ENCODE measurements at regions not wholly inside any gene's neighbourhood (a gene's known extent, or its start where the extent isn't known, plus 50 kb on each side); places are given as distances from the start of the nearest gene placed in this dataset.

DNA sequence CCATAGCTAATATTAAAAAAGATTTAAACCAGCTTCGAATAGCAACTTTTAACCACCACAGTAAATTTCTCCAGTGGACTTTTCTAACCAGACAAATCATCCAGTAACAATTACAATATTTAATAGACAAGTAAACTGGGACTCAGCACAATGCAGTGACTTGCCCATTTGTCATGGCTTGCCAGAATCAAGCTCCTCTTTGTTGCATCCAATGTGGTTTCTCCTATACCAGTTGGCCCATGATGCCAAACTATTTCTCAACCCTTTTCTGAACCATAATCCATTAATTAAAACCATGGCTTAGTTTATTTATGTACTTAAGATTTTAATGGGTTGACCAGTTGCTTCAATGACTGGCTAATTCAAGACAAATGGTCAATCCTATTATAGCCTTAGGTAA is 64.4 kb downstream of the DIO2 start:
- H3K4me3 ChIP-seq (ENCODE audit: low read length) = no peak overlapping the region
- H3K36me3 ChIP-seq (ENCODE audit: insufficient read depth, low read length) = no peaks in the 10 kb centered on the region
- no peak overlapping the region for H3K9ac ChIP-seq (ENCODE audit: low read depth, low read length)
- no peak overlapping the region for H3K27ac ChIP-seq (ENCODE audit: low read depth, low read length)
- no peaks in the 10 kb centered on the region for H3K4me1 ChIP-seq (ENCODE audit: insufficient read depth, low read length)
- H3K9me3 ChIP-seq (ENCODE audit: insufficient read depth, low read depth, low read length) = no peaks in the 10 kb centered on the region
- no peaks in the 10 kb centered on the region for H3K27me3 ChIP-seq (ENCODE audit: insufficient read depth, low read length)
- 96% methylated on average over 1 of the region's 1 CpG for WGBS

DNA sequence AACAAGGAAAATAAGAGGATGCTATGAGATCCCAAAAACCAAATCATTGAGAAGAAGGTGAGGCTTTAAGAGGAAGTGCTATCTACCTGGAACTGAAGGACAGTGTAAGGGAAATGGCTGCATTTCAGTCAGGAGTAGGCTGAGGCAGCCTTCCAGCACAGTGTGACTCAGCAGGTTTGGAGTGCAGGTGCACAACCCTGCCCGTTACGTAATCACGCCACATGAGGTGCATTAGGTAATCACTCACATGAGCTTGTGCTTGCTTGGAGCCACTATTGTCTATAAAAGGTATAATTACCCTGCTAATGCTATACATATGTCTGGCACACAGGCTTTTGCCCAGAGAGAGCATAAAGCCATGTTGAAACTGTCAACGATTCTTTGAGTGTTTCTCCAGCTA is 74.9 kb downstream of the DIO2 start:
- peaks cover 34% of the 10 kb centered on the region for H3K9me3 ChIP-seq (ENCODE audit: insufficient read depth, low read depth, low read length)
- no peak overlapping the region for H3K4me3 ChIP-seq (ENCODE audit: low read length)
- H3K27ac ChIP-seq (ENCODE audit: low read depth, low read length) = no peak overlapping the region
- no peak overlapping the region for H3K9ac ChIP-seq (ENCODE audit: low read depth, low read length)
- H3K27me3 ChIP-seq (ENCODE audit: insufficient read depth, low read length) = no peaks in the 10 kb centered on the region
- H3K4me1 ChIP-seq (ENCODE audit: insufficient read depth, low read length) = no peaks in the 10 kb centered on the region
- 91% methylated on average over 4 of the region's 4 CpGs for WGBS
- no peaks in the 10 kb centered on the region for H3K36me3 ChIP-seq (ENCODE audit: insufficient read depth, low read length)

DNA sequence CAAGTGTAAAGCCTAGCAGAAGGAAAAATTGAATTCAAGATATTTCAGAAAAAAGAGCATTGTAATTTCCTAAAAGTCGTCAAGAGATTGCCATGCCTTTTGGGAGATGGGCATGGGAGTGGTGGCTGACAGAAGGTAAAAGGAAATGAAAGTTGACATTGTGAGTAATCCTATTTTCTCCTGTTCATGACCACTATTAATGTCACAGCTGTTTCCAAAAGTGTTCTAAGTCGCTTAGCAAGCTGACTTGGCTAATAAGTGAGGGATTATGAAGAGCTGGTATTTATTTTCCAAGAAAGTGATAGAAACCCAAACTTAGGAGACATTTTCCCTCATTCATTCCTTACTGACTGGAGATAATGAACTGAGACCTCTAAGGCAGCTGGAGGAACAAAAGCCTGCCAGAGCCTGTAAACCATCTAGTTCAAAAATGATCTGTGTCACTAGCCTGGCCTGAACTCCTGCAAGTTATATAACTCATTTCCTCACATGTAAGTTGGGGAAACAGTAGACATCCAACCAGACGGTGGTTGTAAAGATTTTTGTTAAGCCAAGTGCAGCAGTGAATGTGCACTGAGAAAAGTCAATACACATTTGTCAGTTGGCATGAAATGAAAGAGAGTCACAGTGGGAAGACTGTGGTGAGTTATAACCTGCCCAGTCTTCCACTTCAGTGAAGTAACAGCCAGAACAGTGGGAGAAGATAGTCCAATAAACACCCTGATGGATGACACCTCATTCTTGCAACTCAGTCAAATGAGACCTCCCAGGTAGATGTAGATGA is 75.8 kb downstream of the DIO2 start:
- WGBS = 85% methylated on average over 2 of the region's 3 CpGs
- no peaks in the 10 kb centered on the region for H3K4me1 ChIP-seq (ENCODE audit: insufficient read depth, low read length)
- no peaks in the 10 kb centered on the region for H3K36me3 ChIP-seq (ENCODE audit: insufficient read depth, low read length)
- H3K9me3 ChIP-seq (ENCODE audit: insufficient read depth, low read depth, low read length) = peaks cover 34% of the 10 kb centered on the region
- H3K9ac ChIP-seq (ENCODE audit: low read depth, low read length) = no peak overlapping the region
- H3K27ac ChIP-seq (ENCODE audit: low read depth, low read length) = no peak overlapping the region
- H3K27me3 ChIP-seq (ENCODE audit: insufficient read depth, low read length) = no peaks in the 10 kb centered on the region
- H3K4me3 ChIP-seq (ENCODE audit: low read length) = no peak overlapping the region

DNA sequence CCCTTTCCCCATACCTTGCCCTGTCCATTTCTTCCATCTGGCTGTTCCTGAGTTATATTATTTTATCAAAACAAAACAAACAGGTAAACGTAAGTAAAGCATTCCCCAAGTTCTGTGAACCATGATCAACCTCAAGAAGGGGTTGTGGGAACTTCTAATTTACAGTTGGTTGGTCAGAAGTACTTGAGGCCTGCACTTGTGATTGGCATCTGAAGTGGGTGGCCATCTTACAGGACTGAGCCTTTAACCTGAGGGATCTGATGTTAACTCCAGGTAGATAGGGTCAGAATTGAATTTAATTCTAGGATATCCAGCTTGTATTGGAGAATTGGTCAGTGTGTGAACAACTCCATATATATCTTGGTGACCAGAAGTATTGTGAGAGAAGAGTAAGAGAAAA is 77.0 kb downstream of the DIO2 start:
- WGBS = 78% methylated on average over 1 of the region's 1 CpG

GRCh38 chr14:80133457-80133856 is 77.8 kb downstream of the DIO2 start:
- Histone ChIP-seq H3K36me3 (ENCODE audit: insufficient read depth, low read length) (no peaks in the 10 kb centered on the region), H3K4me3 (ENCODE audit: low read length) (no peak overlapping the region), H3K9me3 (ENCODE audit: insufficient read depth, low read depth, low read length) (peaks cover 34% of the 10 kb centered on the region), H3K27me3 (ENCODE audit: insufficient read depth, low read length) (no peaks in the 10 kb centered on the region), H3K9ac (ENCODE audit: low read depth, low read length) (no peak overlapping the region), H3K27ac (ENCODE audit: low read depth, low read length) (no peak overlapping the region), H3K4me1 (ENCODE audit: insufficient read depth, low read length) (no peaks in the 10 kb centered on the region)
- WGBS = 100% methylated on average over 3 of the region's 3 CpGs

More for the DNA sequence above, 77.0 kb downstream of the DIO2 start:
- H3K4me3 ChIP-seq (ENCODE audit: low read length) = no peak overlapping the region
- H3K9ac ChIP-seq (ENCODE audit: low read depth, low read length) = no peak overlapping the region
- H3K9me3 ChIP-seq (ENCODE audit: insufficient read depth, low read depth, low read length) = peaks cover 34% of the 10 kb centered on the region
- no peaks in the 10 kb centered on the region for H3K4me1 ChIP-seq (ENCODE audit: insufficient read depth, low read length)
- no peaks in the 10 kb centered on the region for H3K27me3 ChIP-seq (ENCODE audit: insufficient read depth, low read length)
- H3K36me3 ChIP-seq (ENCODE audit: insufficient read depth, low read length) = no peaks in the 10 kb centered on the region
- no peak overlapping the region for H3K27ac ChIP-seq (ENCODE audit: low read depth, low read length)

GRCh38 chr14:80127466-80127865 is 83.8 kb downstream of the DIO2 start:
- H3K27ac ChIP-seq (ENCODE audit: low read depth, low read length) = no peak overlapping the region
- H3K36me3 ChIP-seq (ENCODE audit: insufficient read depth, low read length) = no peaks in the 10 kb centered on the region
- H3K9me3 ChIP-seq (ENCODE audit: insufficient read depth, low read depth, low read length) = 0 out of 2 replicates have a peak, but pooled peaks cover 5% of the 10 kb centered on the region
- no peak overlapping the region for H3K4me3 ChIP-seq (ENCODE audit: low read length)
- H3K27me3 ChIP-seq (ENCODE audit: insufficient read depth, low read length) = no peaks in the 10 kb centered on the region
- H3K9ac ChIP-seq (ENCODE audit: low read depth, low read length) = no peak overlapping the region
- H3K4me1 ChIP-seq (ENCODE audit: insufficient read depth, low read length) = no peaks in the 10 kb centered on the region

- Histone ChIP-seq H3K4me1 (ENCODE audit: insufficient read depth, low read length) (no peaks in the 10 kb centered on the region), H3K27ac (ENCODE audit: low read depth, low read length) (no peak overlapping the region), H3K9me3 (ENCODE audit: insufficient read depth, low read depth, low read length) (peaks cover 18% of the 10 kb centered on the region; the same call in 1 of the 2 replicates), H3K36me3 (ENCODE audit: insufficient read depth, low read length) (no peaks in the 10 kb centered on the region), H3K27me3 (ENCODE audit: insufficient read depth, low read length) (no peaks in the 10 kb centered on the region), H3K4me3 (ENCODE audit: low read length) (no peak overlapping the region), H3K9ac (ENCODE audit: low read depth, low read length) (no peak overlapping the region)
- 93% methylated on average over 1 of the region's 3 CpGs for WGBS
These were observed 86.5 kb downstream of the DIO2 start for GRCh38 chr14:80124794-80125193.

DNA sequence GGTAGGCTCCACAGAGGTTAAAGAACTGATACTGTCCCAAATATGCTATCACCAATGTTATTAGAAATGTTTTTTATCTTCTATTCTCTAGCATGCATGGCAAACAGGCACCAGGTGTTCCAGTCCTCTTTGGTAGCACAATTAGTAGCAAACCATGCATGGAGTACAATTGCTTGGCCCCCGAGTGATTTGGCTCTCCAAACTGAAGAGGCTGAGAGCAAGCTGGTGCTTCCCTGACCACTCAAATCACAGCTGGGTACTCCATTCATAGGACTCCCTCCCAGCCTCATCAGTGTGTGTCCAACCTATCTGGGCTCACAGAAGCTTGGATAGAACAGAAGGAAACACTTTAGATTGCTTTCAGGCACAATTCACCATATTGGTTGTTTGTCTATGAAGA is 93.4 kb downstream of the DIO2 start:
- WGBS = 89% methylated on average over 1 of the region's 1 CpG
- Histone ChIP-seq H3K27ac (ENCODE audit: low read depth, low read length) (no peak overlapping the region), H3K27me3 (ENCODE audit: insufficient read depth, low read length) (no peaks in the 10 kb centered on the region), H3K4me3 (ENCODE audit: low read length) (no peak overlapping the region), H3K9me3 (ENCODE audit: insufficient read depth, low read depth, low read length) (peaks cover 17% of the 10 kb centered on the region; the same call in 1 of the 2 replicates), H3K36me3 (ENCODE audit: insufficient read depth, low read length) (no peaks in the 10 kb centered on the region), H3K4me1 (ENCODE audit: insufficient read depth, low read length) (no peaks in the 10 kb centered on the region), H3K9ac (ENCODE audit: low read depth, low read length) (no peak overlapping the region)

GRCh38 chr14:80116157-80116556 is 95.1 kb downstream of the DIO2 start:
- WGBS = 83% methylated on average over 2 of the region's 2 CpGs
- H3K4me3 ChIP-seq (ENCODE audit: low read length) = no peak overlapping the region
- H3K27me3 ChIP-seq (ENCODE audit: insufficient read depth, low read length) = no peaks in the 10 kb centered on the region
- no peaks in the 10 kb centered on the region for H3K36me3 ChIP-seq (ENCODE audit: insufficient read depth, low read length)
- H3K9ac ChIP-seq (ENCODE audit: low read depth, low read length) = no peak overlapping the region
- peaks cover 2% of the 10 kb centered on the region; the same call in 1 of the 2 replicates for H3K9me3 ChIP-seq (ENCODE audit: insufficient read depth, low read depth, low read length)
- H3K4me1 ChIP-seq (ENCODE audit: insufficient read depth, low read length) = no peaks in the 10 kb centered on the region
- H3K27ac ChIP-seq (ENCODE audit: low read depth, low read length) = no peak overlapping the region

- no peaks in the 10 kb centered on the region for H3K4me1 ChIP-seq (ENCODE audit: insufficient read depth, low read length)
These were observed 100.6 kb downstream of the DIO2 start for GRCh38 chr14:80110721-80111120.

DNA sequence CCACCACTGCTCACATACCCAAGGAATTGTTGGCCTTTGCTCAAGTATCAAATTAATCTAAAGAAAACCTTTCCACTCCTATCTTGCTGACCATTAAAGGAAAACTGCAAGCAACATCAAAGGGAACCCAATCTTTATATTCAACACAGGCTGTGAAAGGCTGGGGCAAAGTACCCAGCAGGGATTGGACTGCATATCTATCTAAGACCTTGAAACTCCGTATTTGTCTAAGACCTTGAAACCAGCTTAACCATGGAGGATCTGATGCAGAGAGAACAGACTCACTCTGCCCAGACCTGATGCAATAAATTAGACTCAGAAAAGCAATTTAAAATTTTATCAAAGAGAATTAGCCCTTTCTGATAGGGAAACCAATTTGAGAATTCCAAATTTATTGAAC is 102.2 kb downstream of the DIO2 start:
- 89% methylated on average over 1 of the region's 1 CpG for WGBS
- H3K27me3 ChIP-seq (ENCODE audit: insufficient read depth, low read length) = no peaks in the 10 kb centered on the region
- H3K4me1 ChIP-seq (ENCODE audit: insufficient read depth, low read length) = no peaks in the 10 kb centered on the region
- no peak overlapping the region for H3K9ac ChIP-seq (ENCODE audit: low read depth, low read length)
- H3K36me3 ChIP-seq (ENCODE audit: insufficient read depth, low read length) = no peaks in the 10 kb centered on the region
- no peak overlapping the region for H3K27ac ChIP-seq (ENCODE audit: low read depth, low read length)
- H3K4me3 ChIP-seq (ENCODE audit: low read length) = no peak overlapping the region
- H3K9me3 ChIP-seq (ENCODE audit: insufficient read depth, low read depth, low read length) = no peaks in the 10 kb centered on the region

More at GRCh38 chr14:80110721-80111120, 100.6 kb downstream of the DIO2 start:
- no peak overlapping the region for H3K9ac ChIP-seq (ENCODE audit: low read depth, low read length)
- no peak overlapping the region for H3K27ac ChIP-seq (ENCODE audit: low read depth, low read length)
- no peak overlapping the region for H3K4me3 ChIP-seq (ENCODE audit: low read length)
- no peaks in the 10 kb centered on the region for H3K27me3 ChIP-seq (ENCODE audit: insufficient read depth, low read length)
- no peaks in the 10 kb centered on the region for H3K9me3 ChIP-seq (ENCODE audit: insufficient read depth, low read depth, low read length)
- no peaks in the 10 kb centered on the region for H3K36me3 ChIP-seq (ENCODE audit: insufficient read depth, low read length)
- 95% methylated on average over 6 of the region's 6 CpGs for WGBS

GRCh38 chr14:80108430-80108829 is 102.9 kb downstream of the DIO2 start:
- Histone ChIP-seq H3K4me1 (ENCODE audit: insufficient read depth, low read length) (no peaks in the 10 kb centered on the region), H3K4me3 (ENCODE audit: low read length) (no peak overlapping the region), H3K9ac (ENCODE audit: low read depth, low read length) (no peak overlapping the region), H3K9me3 (ENCODE audit: insufficient read depth, low read depth, low read length) (no peaks in the 10 kb centered on the region), H3K27me3 (ENCODE audit: insufficient read depth, low read length) (no peaks in the 10 kb centered on the region), H3K27ac (ENCODE audit: low read depth, low read length) (no peak overlapping the region), H3K36me3 (ENCODE audit: insufficient read depth, low read length) (no peaks in the 10 kb centered on the region)
- WGBS = 94% methylated on average over 2 of the region's 2 CpGs
